ENCODE measurements at regions not wholly inside any gene's neighbourhood (a gene's known extent, or its start where the extent isn't known, plus 50 kb on each side); places are given as distances from the start of the nearest gene placed in this dataset.

DNA sequence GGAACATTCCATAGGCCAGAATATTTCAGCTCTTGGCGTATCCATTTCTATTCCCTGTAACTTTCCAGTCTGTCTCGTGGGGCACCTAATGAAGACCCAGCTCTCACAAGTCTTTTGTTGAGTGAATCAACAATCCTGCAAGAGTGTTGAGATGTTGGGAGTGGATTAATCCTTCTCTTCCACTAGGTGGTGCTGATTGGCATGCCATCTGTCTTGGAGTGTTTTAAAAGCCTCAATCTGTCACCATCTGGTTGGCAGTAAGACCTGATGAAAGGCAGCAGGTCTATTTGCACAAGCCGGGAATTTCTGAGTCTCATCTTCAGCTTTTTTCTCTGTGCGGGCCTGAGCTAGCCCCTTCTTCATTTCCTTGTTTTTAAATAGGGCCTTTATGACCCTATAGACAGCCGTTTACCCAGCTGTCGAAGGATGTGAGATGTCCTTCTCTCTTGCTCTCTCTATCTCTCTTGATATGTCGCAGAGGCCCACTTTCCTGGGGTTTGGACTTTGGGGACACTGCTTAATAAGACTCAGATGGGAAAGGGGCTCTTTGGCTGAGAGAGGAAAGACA lies 180.5 kb downstream of the ZNF365 start:
- DNase-seq = peak; percentile 72

DNA sequence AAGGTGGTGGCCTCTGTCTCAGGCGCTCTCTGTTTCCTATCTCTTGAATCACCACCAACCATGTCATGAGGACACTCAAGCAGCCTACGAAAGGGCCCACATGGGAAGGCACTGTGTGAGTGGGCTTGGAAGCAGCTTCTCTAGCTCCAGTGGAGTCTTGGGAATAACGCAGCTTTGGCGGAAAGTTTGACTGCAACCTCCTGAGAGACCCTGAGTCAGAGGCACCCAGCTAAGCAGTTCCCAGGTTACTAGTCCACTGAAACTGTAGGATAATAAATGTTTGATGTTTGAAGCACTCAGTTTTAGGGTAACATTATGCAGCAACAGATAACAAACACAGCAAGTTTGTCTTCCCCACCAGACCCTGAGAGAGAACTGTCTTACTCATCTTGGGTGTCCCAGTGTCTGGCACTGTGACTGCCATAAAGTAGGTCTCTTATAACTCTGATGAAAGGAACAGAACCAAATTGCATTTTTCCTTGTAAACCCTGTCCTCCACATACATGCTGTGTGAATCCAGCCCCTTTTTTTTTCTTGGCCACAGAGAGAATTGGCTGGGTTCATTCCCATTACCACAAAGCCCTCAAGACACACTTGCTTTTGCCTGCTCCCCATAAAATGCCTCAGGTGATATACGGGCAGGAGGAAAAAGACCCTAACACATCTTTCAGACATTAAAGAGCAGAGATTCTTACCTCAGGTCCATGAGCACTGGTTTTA lies 185.5 kb downstream of the ZNF365 start:
- no peak for DNase-seq

DNA sequence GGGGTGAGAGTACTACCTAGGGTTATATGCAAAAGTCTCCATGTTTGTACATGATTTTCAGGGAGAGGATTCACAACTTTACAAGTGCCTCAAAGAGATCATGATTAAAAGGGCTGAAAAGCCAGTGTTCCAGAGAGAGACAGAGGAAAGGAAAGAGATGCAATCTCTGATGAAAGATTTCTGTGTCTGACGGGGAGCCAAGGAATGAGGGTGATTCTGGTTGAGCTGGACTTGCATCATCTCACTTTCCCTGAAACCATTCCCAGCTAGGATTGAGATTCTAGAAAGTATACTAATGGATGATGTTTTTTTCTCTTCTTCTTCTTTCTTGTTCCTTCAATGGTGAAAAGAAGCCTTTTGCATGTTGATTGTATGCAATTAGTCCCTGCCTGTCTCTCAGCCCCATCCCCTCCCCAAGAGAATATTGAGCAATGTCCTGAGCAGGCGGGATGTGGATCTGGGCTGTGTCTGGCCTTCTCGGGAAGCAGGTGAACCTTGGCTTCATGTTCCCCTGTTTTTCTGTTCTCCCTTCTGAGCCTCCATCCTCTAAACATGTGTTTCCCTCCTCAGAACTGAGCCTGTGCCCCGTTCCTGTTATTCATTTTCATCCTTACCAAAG lies 186.1 kb downstream of the ZNF365 start:
- DNase-seq = no peak

DNA sequence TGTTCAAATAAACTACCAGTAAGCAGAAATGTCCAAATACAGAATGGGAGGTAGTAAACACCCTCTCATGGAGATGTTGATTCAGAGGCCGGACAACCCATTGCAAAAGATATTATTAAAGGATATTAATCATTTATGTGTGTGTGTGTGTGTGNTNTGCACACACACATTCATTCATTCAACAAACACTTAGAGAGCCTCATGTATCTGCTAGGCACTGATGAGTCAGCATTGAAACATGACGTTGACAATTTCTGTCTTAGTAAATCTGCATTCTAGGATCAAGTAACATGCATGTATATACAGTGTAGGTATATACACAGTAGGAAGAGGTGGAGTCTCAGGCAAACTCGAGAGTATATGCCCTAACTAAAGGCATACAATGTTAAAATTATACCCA lies 187.0 kb downstream of the ZNF365 start:
- no peak for DNase-seq

DNA sequence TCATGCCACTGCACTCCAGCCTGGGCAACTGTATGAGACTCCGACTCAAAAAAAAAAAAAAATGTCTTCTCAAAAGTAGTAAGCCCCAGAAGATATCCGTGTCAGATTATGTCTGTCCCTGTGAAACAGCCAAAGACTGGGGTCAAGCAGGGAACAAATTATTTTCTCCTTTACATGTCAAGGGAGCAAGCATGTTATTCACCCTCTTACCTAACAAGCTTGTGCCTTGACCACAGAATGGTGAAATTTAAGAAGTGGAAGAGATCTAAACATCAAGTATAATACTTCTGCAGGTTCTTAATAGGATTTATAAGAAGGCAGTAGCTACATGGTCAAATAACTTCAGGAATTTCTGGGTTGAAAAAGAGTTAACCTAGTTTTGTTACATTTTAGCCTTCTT lies 187.9 kb downstream of the ZNF365 start:
- no peak for DNase-seq

DNA sequence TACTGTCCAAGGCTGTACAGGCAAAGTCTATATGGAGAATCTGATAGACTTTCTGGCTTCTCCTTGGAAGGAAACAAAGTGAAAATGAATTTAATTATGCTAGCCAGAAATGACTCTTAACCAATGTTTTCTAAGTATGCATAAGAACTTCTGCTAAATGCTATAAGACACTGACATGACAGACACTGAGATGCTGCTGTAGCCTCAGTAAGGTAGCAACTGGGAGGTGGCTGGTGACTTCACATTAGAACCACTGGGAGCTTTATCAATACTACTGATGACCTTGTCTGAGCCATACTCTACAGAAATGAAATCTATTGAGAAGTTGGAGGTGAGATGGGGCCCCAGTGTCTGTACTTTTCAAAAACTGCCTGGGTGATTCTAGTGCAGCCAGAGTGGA lies 188.6 kb downstream of the ZNF365 start:
- no peak for DNase-seq

DNA sequence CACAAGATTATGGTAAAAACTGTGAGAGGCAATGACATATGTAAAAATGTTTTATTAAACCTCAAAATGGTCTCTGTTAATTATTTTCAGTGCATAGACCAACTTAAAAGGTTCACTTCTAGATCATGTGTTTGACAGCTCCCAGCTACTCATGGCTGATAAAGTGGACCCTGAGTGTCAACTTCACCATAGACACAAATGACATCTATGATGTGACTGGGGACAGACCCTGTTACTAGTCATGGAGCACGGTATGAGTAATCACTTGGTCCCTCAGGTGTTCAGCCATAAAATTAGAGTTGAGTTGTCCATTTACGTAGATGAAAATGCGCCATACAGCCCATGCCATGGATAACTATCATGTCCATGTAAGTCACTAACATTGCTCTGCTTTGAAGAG lies 199.8 kb downstream of the ZNF365 start:
- DNase-seq = no peak

DNA sequence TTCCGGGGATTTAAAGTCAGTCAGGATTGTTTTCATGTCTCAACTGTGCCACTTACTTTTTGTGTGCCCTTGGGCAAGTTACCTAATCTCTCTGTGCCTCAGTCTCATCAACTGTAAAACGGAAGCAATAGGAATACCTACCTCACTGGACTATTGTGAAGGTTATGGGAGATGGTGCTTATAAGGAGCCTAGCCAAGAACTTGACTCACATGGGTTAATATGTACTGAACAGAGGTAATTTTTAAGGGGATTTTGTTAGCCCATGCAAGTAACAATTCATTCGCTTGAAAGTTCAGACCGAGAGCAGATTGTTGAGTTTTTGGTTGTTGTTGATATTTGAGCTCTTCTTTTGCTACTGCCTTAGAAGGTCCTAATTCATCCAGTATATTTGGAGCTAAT lies 202.9 kb downstream of the ZNF365 start:
- no peak for DNase-seq

DNA sequence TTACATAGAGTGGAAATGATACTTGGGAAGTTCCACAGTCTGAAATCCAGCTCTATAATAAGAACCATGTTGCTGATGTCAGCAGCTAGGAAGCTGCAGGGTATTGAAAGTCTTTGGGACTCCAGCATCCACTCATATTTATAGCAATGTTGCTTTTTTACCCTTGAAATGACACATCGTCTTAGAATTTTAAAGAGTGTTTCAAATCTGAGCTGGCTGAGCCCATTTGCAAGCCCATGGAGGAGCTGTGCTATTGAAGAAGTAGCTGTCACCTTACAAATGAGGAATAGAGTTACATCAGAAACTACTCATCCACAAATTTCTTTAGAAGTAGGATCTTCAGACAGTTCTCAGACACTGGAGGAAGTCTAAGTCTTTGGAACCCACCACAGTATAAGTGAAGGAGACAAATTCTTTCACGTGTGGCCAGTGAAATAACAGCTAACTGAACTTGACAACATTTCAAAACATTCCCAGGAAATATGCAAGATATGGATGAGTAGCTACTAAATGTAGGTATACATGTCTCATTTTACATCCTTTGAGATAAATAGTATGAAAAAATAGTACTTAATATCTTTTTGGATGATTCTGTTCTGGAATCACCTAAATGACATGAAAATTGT lies 203.6 kb downstream of the ZNF365 start:
- no peak for DNase-seq

DNA sequence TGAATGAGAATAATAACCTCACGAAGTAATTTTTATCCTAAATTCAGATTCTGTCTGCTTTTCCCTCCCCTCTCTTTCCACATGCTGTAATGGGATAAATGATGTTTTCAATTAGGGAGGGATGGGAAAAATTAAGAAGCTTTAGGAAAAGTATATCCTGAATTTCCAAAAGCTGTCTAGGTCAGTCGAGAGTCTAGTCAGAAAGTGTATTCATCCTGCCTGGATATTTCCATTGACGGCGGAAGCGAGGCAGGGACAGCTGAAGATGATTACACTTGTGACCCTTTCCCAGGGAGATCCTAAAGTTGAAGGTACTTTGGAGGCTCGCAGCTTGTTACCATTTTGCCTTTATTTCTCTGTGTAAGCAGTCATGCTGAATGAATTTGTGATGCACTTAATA lies 204.1 kb downstream of the ZNF365 start:
- no peak for DNase-seq

DNA sequence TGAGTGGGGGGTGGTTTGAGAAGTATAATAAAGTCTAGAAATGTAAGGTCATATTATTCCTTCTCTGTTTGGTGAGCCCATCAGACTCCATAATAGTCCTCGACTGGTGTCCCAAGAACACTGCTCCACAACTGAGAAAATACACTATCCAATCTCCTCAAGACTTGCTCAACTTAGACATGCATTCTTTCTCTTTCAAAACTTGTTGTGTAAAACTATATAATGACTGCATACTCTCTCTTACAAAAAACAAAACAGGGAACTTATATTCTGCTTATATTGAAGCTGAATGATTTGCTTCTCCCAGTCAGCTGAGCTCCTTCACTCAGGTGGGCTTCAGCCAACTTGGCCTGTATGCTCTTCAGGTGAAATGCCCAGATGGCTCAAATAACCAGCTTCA lies 204.7 kb downstream of the ZNF365 start:
- no peak for DNase-seq

DNA sequence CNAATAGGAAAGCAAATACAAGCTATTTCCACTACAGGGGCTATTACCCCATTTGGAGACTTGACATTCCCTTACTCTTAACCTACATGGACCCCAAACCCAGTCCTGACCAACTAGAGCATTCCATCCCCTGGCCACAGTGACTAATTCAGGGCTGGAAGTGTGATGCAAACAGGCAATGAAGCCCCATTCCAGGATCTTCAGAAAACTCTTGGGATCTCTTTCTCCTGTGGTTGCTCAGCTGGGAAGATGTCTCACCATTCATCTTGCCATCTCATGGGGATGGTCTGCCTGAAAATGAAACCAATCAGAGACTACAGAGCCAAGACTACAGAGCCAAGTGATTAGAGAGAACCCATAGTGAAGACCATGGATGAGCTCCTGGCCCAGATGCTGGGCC lies 206.2 kb downstream of the ZNF365 start:
- no peak for DNase-seq

DNA sequence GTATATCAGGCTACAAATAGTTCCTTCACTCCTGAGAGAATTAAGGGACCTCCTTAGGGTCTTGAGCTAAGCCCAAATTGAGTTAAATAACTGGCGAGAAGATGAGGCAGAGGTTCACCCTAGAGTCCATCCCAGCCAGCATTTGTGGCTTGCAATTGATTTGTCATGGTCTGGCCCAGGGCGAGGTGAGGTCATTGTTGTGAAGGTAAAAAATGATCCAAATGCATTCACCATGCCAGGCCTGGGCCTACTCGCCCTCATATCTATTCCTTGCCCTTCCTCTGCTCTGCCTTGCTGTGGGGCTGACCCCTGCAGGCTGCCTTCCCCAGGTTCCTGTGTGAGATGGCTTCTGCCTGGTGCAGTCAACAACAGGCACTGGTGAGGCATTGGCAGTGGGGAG lies 207.2 kb downstream of the ZNF365 start:
- DNase-seq = no peak

DNA sequence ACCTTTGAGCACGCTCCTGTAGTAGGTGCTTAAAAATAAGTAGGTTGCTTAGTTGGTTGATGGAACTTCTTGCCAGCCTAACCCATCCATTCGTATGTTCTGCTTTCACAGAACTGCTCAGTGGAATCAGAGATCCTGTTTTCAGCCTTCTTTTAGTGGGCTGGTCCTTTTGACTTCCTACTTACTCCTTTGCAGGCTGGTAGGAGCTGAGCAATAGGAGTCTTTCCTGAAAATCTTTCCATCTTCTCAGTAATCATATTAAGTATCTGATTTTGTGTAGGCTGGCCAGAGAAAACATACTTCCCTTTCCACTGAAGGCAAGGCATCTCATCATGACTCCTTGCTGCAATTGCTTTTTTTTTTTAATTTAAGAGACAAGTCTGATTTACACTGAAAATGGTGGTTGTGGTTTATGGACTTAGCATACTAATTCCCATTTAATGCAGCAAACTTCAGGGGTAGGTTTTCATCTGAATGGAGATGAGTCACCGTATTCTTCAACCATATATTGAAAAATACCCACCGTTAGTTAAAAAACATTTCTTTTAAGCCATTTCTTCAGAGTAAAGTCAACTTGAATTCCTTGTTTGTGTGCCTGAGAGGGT lies 208.0 kb downstream of the ZNF365 start:
- DNase-seq = no peak

DNA sequence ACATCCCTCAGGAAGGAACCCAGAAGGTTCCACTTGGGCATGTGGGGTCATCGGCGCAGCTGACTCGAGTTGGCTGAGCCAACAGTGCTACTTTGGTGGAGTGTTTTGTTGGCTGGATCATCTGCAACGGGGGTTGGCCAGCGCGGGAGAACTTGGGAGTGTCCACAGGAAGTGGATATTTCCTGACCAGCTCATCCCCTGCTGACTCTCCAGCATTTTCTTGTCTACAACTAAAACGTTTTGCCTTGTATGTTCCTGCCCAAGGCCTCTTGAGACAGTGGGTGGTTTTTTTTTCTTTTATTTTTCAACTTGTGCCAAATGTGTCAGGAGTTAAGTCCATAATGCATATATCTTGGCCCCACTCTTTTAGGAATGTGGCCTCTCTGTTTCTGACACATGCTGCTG lies 208.6 kb downstream of the ZNF365 start:
- no peak for DNase-seq

DNA sequence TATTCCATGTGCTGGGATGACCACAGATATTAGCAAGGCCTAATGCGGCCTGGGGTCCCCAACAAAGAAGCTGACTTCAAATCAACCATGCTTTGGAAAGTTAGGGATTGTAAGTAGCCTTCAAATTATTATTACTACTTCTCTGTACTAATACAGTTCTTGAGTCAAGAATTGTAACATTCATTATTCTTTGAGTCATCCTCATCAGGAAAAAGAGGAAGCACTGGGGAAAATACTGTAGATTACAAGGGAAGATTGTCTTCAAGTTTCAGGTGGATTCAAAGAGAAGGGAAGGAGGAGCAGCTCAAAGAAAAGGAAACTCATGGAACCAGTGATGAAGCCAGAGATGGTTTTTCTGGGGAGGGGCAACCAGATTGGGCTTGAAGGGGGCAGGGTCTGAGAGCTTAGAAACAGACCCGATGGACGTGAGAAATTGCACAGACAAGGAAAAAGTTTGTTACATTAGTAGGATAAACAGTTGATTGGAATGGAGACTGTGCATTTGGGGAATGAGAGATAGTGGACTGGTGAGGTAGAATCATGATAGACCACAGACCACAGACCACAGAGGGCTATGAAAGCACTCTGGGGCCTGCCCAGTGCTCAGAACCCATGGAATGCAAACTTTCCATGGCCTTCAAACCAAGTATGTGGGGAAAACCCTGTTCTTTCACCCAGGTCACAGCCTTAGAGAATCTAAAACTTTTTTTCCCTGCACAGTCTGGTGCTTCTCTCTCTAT lies 209.9 kb downstream of the ZNF365 start:
- DNase-seq = no peak

DNA sequence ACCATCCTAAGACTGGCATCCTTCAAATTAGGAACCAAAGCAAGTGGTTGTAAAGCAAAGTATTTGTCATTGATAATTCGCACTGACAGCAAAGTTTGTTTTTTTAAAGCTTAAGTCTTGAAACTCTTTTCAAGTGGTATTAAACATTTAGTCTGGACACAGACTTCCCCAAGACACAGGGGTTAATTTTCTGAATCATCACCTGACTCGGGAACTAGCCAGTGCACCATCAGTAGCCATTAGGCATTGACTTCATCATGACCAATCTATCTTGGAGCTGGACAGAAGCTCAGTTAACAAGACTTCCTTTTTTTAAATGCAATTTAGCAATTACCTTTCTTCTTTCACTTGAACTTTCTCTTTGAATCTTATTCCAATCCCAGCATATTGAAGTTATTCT lies 210.6 kb downstream of the ZNF365 start:
- DNase-seq = no peak

DNA sequence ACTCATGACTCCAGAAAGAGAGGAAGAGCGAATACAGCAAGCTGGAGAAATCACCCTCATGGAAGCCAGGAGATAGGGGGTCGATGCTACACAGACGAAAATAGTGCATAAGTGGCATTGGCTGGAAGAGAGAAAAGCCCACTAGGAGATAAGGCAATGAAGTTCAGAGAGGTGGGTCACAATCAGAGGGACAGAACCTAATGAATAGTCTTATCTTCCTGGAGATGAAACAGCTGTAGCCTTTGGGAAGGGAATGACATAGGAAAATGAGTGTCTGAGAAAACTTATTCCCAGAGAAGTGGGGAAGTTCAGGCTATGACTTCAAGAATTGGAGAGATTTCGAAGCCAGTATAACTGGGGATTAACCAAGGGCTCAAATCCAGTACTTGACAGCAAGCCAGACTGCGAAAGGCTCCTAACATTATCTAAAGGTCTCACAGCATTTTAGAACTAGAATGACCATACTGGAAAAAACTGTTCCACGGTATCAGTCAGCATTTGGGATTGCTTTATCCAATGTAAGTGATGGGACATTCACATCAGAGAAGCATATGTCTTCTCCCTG lies 211.1 kb downstream of the ZNF365 start:
- no peak for DNase-seq

DNA sequence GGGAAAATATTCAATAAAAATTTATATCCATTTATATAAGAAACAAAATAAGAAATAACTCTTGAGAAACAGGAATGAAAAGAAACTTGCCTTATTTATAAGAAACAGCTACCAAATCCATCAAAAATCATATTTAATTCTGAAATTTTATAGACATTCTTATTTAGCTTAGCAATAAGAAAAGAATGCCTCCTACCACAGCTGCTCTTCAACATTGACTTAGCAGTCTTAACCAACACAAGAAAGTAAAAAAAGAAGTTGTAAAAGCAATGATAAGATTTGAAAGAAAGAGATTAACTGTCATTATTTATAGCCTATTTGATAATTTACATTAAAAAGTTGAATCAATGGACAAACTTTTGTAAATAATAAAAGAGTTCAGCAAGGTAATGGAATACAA lies 212.8 kb downstream of the ZNF365 start:
- no peak for DNase-seq

DNA sequence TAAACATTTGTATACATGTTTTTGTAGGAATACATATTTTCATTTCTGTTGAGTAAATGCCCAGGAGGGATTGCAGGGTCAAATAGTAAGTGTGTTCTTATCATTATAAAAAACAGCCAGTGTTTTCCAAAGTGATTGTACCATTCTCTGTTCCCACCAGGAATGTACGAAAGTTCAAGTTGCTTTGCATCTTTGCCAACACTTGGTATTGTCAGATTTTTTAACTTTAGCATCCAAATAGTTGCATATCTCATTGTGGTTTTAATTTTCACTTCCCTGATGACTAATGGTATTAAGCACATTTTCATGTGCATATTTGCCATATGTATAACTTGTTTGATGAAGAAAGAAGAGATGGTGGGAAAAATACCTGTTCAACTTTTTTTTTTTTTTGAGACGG lies 213.9 kb downstream of the ZNF365 start:
- DNase-seq = no peak

DNA sequence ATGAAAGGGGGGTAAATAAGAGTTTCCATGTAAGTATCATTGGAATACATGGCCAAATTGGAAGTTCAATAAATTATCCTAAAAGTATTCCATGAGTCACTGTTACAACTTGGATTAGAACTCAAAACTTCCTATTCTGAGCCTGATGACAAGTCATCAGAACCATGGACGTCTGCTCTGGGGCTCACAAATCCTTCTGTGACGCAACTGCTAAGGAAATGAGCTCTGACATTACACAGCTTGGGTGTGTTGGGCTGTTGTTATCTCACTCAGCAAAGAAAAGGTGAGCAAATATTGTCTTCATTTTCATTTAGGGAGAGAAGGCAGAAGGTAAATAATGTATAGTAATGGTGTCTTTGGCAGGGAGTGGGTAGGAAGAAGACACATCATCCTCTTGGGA lies 214.8 kb upstream of the ADO start:
- no peak for DNase-seq

DNA sequence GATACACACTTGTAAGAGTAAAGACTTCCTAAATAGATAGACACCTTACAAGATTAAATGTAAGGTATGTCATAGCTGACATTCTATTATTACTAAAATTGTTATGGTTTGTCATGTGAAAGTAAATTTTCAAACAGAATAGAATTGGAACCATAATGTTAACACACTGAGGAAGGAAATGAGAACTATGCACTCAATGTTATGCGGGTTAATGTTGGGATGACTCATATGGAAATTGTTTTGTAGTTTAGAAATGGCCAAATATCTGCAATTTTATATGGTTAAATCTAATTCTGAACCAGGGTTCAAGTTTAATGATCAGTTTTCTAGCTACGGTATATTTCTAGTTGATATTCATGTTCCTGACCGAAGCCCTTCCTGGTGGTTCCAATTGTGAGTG lies 214.2 kb upstream of the ADO start:
- DNase-seq = no peak

DNA sequence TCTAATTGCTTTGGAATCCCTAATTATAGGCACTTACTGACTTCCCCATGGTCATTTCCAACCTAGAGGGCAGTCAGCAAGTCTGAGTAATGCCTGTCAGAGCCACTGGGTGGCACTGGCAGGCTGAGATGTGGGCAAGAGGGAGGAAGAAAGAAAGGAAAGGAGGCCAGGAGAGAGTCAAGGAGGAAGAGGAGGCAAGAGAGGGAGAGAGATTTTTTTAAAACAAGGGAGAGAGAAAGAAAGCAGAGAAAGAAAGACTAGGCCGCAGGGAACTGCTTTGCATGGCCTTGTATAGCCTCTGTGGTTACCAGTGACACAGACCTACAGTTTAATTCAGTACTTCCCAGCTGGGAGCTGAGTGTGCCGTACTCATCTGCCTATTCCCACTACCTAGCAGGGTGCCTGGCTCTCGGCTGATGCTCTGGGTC lies 210.4 kb upstream of the ADO start:
- peak; percentile 3 for DNase-seq
